SK-N-SH treated with all-trans-retinoic acid at 6 μM for 48 hours (cell line): ENCODE measurements at regions not wholly inside any gene's neighbourhood (a gene's known extent, or its start where the extent isn't known, plus 50 kb on each side); places are given as distances from the start of the nearest gene placed in this dataset.
A peak's percentile ranks its signal among the peaks of the same experiment; 100 is the strongest.

Experiments
- ATAC-seq: fragments of 200-7000 bp; cut with Tn5 transposase; 3 replicates; pipeline ENCODE4 v1.9.1; 2020; ENCODE audit warnings: mild to moderate bottlenecking, moderate library complexity
- ARNTL ChIP-seq: fragments of 450-650 bp; formaldehyde crosslinking; IDR thresholded peaks from 2 replicates; pipeline ENCODE4 v1.5.0; 2020; ENCODE audit warnings: low read depth, mild to moderate bottlenecking, moderate library complexity, borderline replicate concordance
- BACH2 ChIP-seq: fragments of 250-450 bp; sonication (Bioruptor Pico); IDR thresholded peaks from 2 replicates; pipeline ENCODE4 v1.9.0; 2021; ENCODE audit warnings: mild to moderate bottlenecking, borderline replicate concordance
- CREB5 ChIP-seq: fragments of 250-450 bp; sonication (Bioruptor Pico); IDR thresholded peaks from 2 replicates; pipeline ENCODE4 v1.5.1; 2020; ENCODE audit warnings: low read depth, mild to moderate bottlenecking, moderate library complexity
- CSDC2 ChIP-seq: fragments of 250-450 bp; sonication (Bioruptor Pico); IDR thresholded peaks from 2 replicates; pipeline ENCODE4 v1.5.0; 2020; ENCODE audit warnings: mild to moderate bottlenecking, moderate library complexity
- ESRRG ChIP-seq: fragments of 250-450 bp; sonication (Bioruptor Pico); IDR thresholded peaks from 2 replicates; pipeline ENCODE4 v1.6.1; 2021; ENCODE audit warnings: mild to moderate bottlenecking
- GLIS3 ChIP-seq: fragments of 250-450 bp; sonication (Bioruptor Pico); IDR thresholded peaks from 2 replicates; pipeline ENCODE4 v1.5.0; 2020; ENCODE audit warnings: mild to moderate bottlenecking, moderate library complexity
- ISL1 ChIP-seq: fragments of 250-450 bp; sonication (Bioruptor Pico); IDR thresholded peaks from 2 replicates; pipeline ENCODE4 v2.1.2; 2022; ENCODE audit warnings: mild to moderate bottlenecking, moderate library complexity
- OSR1 ChIP-seq: fragments of 250-450 bp; sonication (Bioruptor Pico); IDR thresholded peaks from 2 replicates; pipeline ENCODE4 v1.8.0; 2022; ENCODE audit warnings: moderate library complexity, mild to moderate bottlenecking, inconsistent platforms
- PATZ1 ChIP-seq: fragments of 250-450 bp; sonication (Bioruptor Pico); IDR thresholded peaks from 2 replicates; pipeline ENCODE4 v1.8.0; 2020; ENCODE audit warnings: mild to moderate bottlenecking, moderate library complexity, borderline replicate concordance
- PPARA ChIP-seq: fragments of 250-450 bp; sonication (Bioruptor Pico); IDR thresholded peaks from 2 replicates; pipeline ENCODE4 v1.5.0; 2020; ENCODE audit warnings: mild to moderate bottlenecking, borderline replicate concordance
- RARB ChIP-seq: fragments of 250-450 bp; sonication (Bioruptor Pico); IDR thresholded peaks from 2 replicates; pipeline ENCODE4 v1.8.0; 2021; ENCODE audit warnings: mild to moderate bottlenecking, moderate library complexity
- SNAI2 ChIP-seq: fragments of 250-450 bp; sonication (Bioruptor Pico); IDR thresholded peaks from 2 replicates; pipeline ENCODE4 v1.5.0; 2020; ENCODE audit warnings: mild to moderate bottlenecking, moderate library complexity
- TCF4 ChIP-seq: fragments of 250-450 bp; sonication (Bioruptor Pico); IDR thresholded peaks from 2 replicates; pipeline ENCODE4 v1.8.0; 2021; ENCODE audit warnings: mild to moderate bottlenecking, moderate library complexity, borderline replicate concordance
- TOX ChIP-seq: fragments of 250-450 bp; sonication (Bioruptor Pico); IDR thresholded peaks from 2 replicates; pipeline ENCODE4 v1.8.0; 2021; ENCODE audit warnings: mild to moderate bottlenecking, moderate library complexity, borderline replicate concordance
- TSHZ2 ChIP-seq: fragments of 250-450 bp; sonication (Bioruptor Pico); IDR thresholded peaks from 2 replicates; pipeline ENCODE4 v1.5.0; 2020; ENCODE audit warnings: mild to moderate bottlenecking, moderate library complexity
- ZC3H10 ChIP-seq: fragments of 250-450 bp; sonication (Bioruptor Pico); IDR thresholded peaks from 2 replicates; pipeline ENCODE4 v1.5.1; 2021; ENCODE audit warnings: mild to moderate bottlenecking, moderate library complexity
- ZFP30 ChIP-seq: fragments of 450-650 bp; formaldehyde crosslinking; IDR thresholded peaks from 2 replicates; pipeline ENCODE4 v1.5.0; 2022; ENCODE audit warnings: mild to moderate bottlenecking, moderate library complexity
- ZNF565 ChIP-seq: fragments of 450-650 bp; formaldehyde crosslinking; conservative IDR thresholded peaks from 2 replicates; pipeline ENCODE4 v1.5.0; 2020; ENCODE audit warnings: low read depth, mild to moderate bottlenecking, moderate library complexity
- ZNF70 ChIP-seq: fragments of 450-650 bp; formaldehyde crosslinking; IDR thresholded peaks from 2 replicates; pipeline ENCODE4 v1.5.0; 2020; ENCODE audit warnings: mild to moderate bottlenecking, moderate library complexity
- ZNF8 ChIP-seq: fragments of 450-650 bp; formaldehyde crosslinking; IDR thresholded peaks from 2 replicates; pipeline ENCODE4 v1.5.0; 2020; ENCODE audit warnings: mild to moderate bottlenecking, moderate library complexity

DNA sequence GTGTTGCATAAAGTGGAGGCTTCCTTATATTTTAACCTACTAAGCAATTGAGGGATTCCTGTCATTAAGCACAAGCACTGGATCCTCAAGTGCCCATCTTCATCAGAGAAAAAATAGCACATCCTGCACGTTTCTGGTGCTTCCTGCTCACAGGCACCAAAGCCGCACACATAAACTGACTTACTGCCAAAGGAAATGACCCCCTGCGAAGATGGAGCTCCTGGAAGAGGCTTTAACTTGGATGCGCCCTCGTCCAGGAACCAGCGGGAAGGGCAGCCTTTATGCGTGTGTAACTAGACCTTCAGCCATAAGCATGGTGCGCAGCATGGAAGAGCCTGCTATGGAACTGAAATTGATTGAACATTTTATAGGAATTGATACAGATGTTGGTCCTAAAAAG, 188.7 kb downstream of the FTCDNL1 start:
- TF ChIP-seq ARNTL (no peak), TCF4 (CRISPR knock-in tag) (no peak), PATZ1 (CRISPR knock-in tag) (no peak), RARB (no peak), TSHZ2 (CRISPR knock-in tag) (no peak)
- TF ChIP-seq, all 23 proteins: peak for 0
- no peak for ATAC-seq

DNA sequence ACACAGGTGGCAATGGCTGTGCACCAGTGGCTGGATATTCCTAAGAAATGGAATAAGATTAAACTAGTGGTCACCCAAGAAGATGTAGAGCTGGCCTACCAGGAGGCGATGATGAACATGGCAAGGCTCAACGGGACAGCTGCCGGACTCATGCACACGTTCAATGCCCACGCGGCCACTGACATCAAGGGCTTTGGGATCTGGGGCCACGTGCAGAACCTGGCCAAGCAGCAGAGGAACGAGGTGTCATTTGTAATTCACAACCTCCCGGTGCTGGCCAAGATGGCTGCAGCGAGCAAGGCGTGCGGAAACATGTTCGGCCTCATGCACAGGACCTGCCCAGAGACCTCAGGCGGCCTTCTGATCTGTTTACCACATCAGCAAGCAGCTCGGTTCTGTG, 190.8 kb downstream of the FTCDNL1 start:
- no peak for TF ChIP-seq TCF4 (CRISPR knock-in tag)
- no peak for TF ChIP-seq ARNTL
- no peak for TF ChIP-seq OSR1
- no peak for TF ChIP-seq ZC3H10 (CRISPR knock-in tag)
- no peak for TF ChIP-seq CSDC2
- no peak for TF ChIP-seq PPARA (CRISPR knock-in tag)
- TF ChIP-seq GLIS3, result no peak
- TF ChIP-seq ZNF565, result no peak
- no peak for TF ChIP-seq BACH2
- no peak for TF ChIP-seq TSHZ2 (CRISPR knock-in tag)
- TF ChIP-seq CREB5 (CRISPR knock-in tag), result no peak
- ATAC-seq, result no peak

GRCh38 chr2:199659207-199659606, 191.8 kb downstream of the FTCDNL1 start:
- peak; percentile 74 for ATAC-seq
- TF ChIP-seq TSHZ2 (CRISPR knock-in tag), result no peak
- TF ChIP-seq BACH2, result no peak
- no peak for TF ChIP-seq CREB5 (CRISPR knock-in tag)
- no peak for TF ChIP-seq TOX
- no peak for TF ChIP-seq ISL1 (CRISPR knock-in tag)
- no peak for TF ChIP-seq ZFP30 (CRISPR knock-in tag)
- TF ChIP-seq TCF4 (CRISPR knock-in tag), result no peak
- TF ChIP-seq ARNTL, result no peak
- no peak for TF ChIP-seq ZNF8 (CRISPR knock-in tag)
- TF ChIP-seq ZNF70 (CRISPR knock-in tag), result no peak
- TF ChIP-seq ZNF565, result no peak
- no peak for TF ChIP-seq SNAI2 (CRISPR knock-in tag)
- TF ChIP-seq PPARA (CRISPR knock-in tag), result no peak
- no peak for TF ChIP-seq ESRRG (CRISPR knock-in tag)
- no peak for TF ChIP-seq RARB
- TF ChIP-seq GLIS3, result no peak
- TF ChIP-seq PATZ1 (CRISPR knock-in tag), result no peak
